NCI-H1417 treated with DMSO at 0.1 percent for 48 hours (cell line): ENCODE measurements at regions not wholly inside any gene's neighbourhood (a gene's known extent, or its start where the extent isn't known, plus 50 kb on each side); places are given as distances from the start of the nearest gene placed in this dataset.
A peak's percentile ranks its signal among the peaks of the same experiment; 100 is the strongest.

ENCODE experiments used
- DNase-seq: peaks from one replicate; lab custom pipeline; 2025; lab: John Stamatoyannopoulos, UW

- DNase-seq = no peak
Observed at GRCh38 chr21:16540966-16541727, 811.4 kb downstream of the USP25 start.

GRCh38 chr21:16550118-16550517, 820.3 kb downstream of the USP25 start:
- no peak for DNase-seq

GRCh38 chr21:16550917-16551741, 821.3 kb downstream of the USP25 start:
- no peak for DNase-seq

- no peak for DNase-seq
Observed at GRCh38 chr21:16552880-16553279, 823.1 kb downstream of the USP25 start.

- no peak for DNase-seq
Observed at GRCh38 chr21:16554503-16554902, 824.7 kb downstream of the USP25 start.

- DNase-seq = no peak
Observed at GRCh38 chr21:16563116-16563515, 833.3 kb downstream of the USP25 start.

GRCh38 chr21:16563795-16564194, 834.0 kb downstream of the USP25 start:
- no peak for DNase-seq

GRCh38 chr21:16568244-16568643, 838.5 kb downstream of the USP25 start:
- no peak for DNase-seq

GRCh38 chr21:16568661-16569060, 838.9 kb downstream of the USP25 start:
- DNase-seq = no peak

GRCh38 chr21:16569679-16570078, 839.9 kb downstream of the USP25 start:
- no peak for DNase-seq

GRCh38 chr21:16570171-16570570, 840.4 kb downstream of the USP25 start:
- DNase-seq = no peak

- DNase-seq = no peak
Observed at GRCh38 chr21:16570856-16571255, 841.1 kb downstream of the USP25 start.

- no peak for DNase-seq
Observed at GRCh38 chr21:16571594-16571993, 841.8 kb downstream of the USP25 start.

- no peak for DNase-seq
Observed at GRCh38 chr21:16572032-16572431, 842.2 kb downstream of the USP25 start.

- no peak for DNase-seq
Observed at GRCh38 chr21:16573578-16573977, 843.8 kb downstream of the USP25 start.

- DNase-seq = no peak
Observed at GRCh38 chr21:16577975-16578374, 848.2 kb downstream of the USP25 start.

GRCh38 chr21:16578912-16579311, 849.1 kb downstream of the USP25 start:
- no peak for DNase-seq

- no peak for DNase-seq
Observed at GRCh38 chr21:16579538-16579937, 849.8 kb downstream of the USP25 start.

- DNase-seq = no peak
Observed at GRCh38 chr21:16580661-16581060, 850.9 kb downstream of the USP25 start.

GRCh38 chr21:16583556-16583955, 853.8 kb downstream of the USP25 start:
- no peak for DNase-seq

- no peak for DNase-seq
Observed at GRCh38 chr21:16584756-16585155, 855.0 kb downstream of the USP25 start.

- DNase-seq = no peak
Observed at GRCh38 chr21:16585896-16586295, 856.1 kb downstream of the USP25 start.

- peak; percentile 65 for DNase-seq
Observed at GRCh38 chr21:16587141-16587581, 857.4 kb downstream of the USP25 start.
